IMR-90 (cell line): ENCODE measurements at regions not wholly inside any gene's neighbourhood (a gene's known extent, or its start where the extent isn't known, plus 50 kb on each side); places are given as distances from the start of the nearest gene placed in this dataset.

ENCODE experiments used
- CEBPB ChIP-seq: IDR thresholded peaks from 2 replicates; pipeline ENCODE4 v1.6.1; 2012; ENCODE audit warnings: low read depth, low read length, improper control_type of control experiment
- CHD1 ChIP-seq: IDR thresholded peaks from 2 replicates; pipeline ENCODE4 v1.6.1; 2012; ENCODE audit warnings: low read depth, low read length, improper control_type of control experiment
- CTCF ChIP-seq: conservative IDR thresholded peaks from 2 replicates; pipeline ENCODE4 v1.5.1; 2012; ENCODE audit warnings: mild to moderate bottlenecking, low read depth, low read length, improper control_type of control experiment
- MAFK ChIP-seq: IDR thresholded peaks from 2 replicates; pipeline ENCODE4 v1.6.1; 2012; ENCODE audit warnings: low read depth, low read length, improper control_type of control experiment
- MXI1 ChIP-seq: IDR thresholded peaks from 2 replicates; pipeline ENCODE4 v1.6.1; 2012; ENCODE audit warnings: low read depth, mild to moderate bottlenecking, low read length, moderate library complexity, borderline replicate concordance
- POLR2A ChIP-seq: IDR thresholded peaks from 2 replicates; pipeline ENCODE4 v1.6.1; 2012; ENCODE audit warnings: mild to moderate bottlenecking, low read depth, low read length
- RAD21 ChIP-seq: IDR thresholded peaks from 2 replicates; pipeline ENCODE4 v1.6.1; 2012; ENCODE audit warnings: low read length, improper control_type of control experiment
- RCOR1 ChIP-seq: IDR thresholded peaks from 2 replicates; pipeline ENCODE4 v1.6.1; 2012; ENCODE audit warnings: mild to moderate bottlenecking, low read length, improper control_type of control experiment; ENCODE audit not compliant: insufficient replicate concordance
- SMC3 ChIP-seq: fragments of 150-350 bp; IDR thresholded peaks from 2 replicates; pipeline ENCODE4 v1.6.1; 2016; ENCODE audit warnings: low read depth, mild to moderate bottlenecking, antibody characterized with exemption, low read length, moderate library complexity
- USF2 ChIP-seq: fragments of 150-350 bp; IDR thresholded peaks from 2 replicates; pipeline ENCODE4 v1.6.1; 2017; ENCODE audit warnings: mild to moderate bottlenecking, antibody characterized with exemption, low read length, low read depth

GRCh38 chr6:144590532-144590931, 305.4 kb downstream of the UTRN start:
- TF ChIP-seq CTCF (no peak), RAD21 (no peak), POLR2A (no peak), RCOR1 (no peak), CEBPB (no peak), CHD1 (no peak), MXI1 (no peak), USF2 (no peak), MAFK (no peak), SMC3 (no peak)
